HEK293 (cell line): ENCODE measurements at regions not wholly inside any gene's neighbourhood (a gene's known extent, or its start where the extent isn't known, plus 50 kb on each side); places are given as distances from the start of the nearest gene placed in this dataset.

Source experiments
- CTCF ChIP-seq: fragments of 450-650 bp; formaldehyde crosslinking; IDR thresholded peaks from 2 replicates; pipeline ENCODE4 v1.5.1; 2016; ENCODE audit warnings: missing biosample characterization, missing genetic modification characterization
- FEZF1 ChIP-seq: fragments of 450-650 bp; formaldehyde crosslinking; IDR thresholded peaks from 2 replicates; pipeline ENCODE4 v1.5.1; 2016; ENCODE audit warnings: missing biosample characterization, missing genetic modification characterization
- PATZ1 ChIP-seq: fragments of 450-650 bp; formaldehyde crosslinking; IDR thresholded peaks from 2 replicates; pipeline ENCODE4 v1.5.1; 2016; ENCODE audit warnings: missing biosample characterization, missing genetic modification characterization
- ZBTB44 ChIP-seq: fragments of 450-650 bp; IDR thresholded peaks from 2 replicates; pipeline ENCODE4 v1.5.1; 2018; ENCODE audit warnings: missing biosample characterization, mild to moderate bottlenecking, missing genetic modification characterization
- ZNF280D ChIP-seq: fragments of 450-650 bp; formaldehyde crosslinking; IDR thresholded peaks from 2 replicates; pipeline ENCODE4 v1.5.1; 2016; ENCODE audit warnings: missing biosample characterization, missing genetic modification characterization
- ZNF335 ChIP-seq: fragments of 450-650 bp; formaldehyde crosslinking; conservative IDR thresholded peaks from 2 replicates; pipeline ENCODE4 v1.5.1; 2016; ENCODE audit warnings: missing biosample characterization, missing genetic modification characterization
- ZNF530 ChIP-seq: fragments of 450-650 bp; formaldehyde crosslinking; IDR thresholded peaks from 2 replicates; pipeline ENCODE4 v1.5.1; 2016; ENCODE audit warnings: low read depth, missing biosample characterization, missing genetic modification characterization
- ZSCAN5A ChIP-seq: fragments of 450-650 bp; formaldehyde crosslinking; IDR thresholded peaks from 2 replicates; pipeline ENCODE4 v1.5.1; 2016; ENCODE audit warnings: missing biosample characterization, missing genetic modification characterization

GRCh38 chr1:204818998-204819397 lies 51.7 kb upstream of the NFASC start:
- TF ChIP-seq FEZF1 (tag by site-specific recombination), result no peak
- TF ChIP-seq CTCF (tag by site-specific recombination), result no peak
- TF ChIP-seq PATZ1 (tag by site-specific recombination), result no peak
- no peak for TF ChIP-seq ZSCAN5A (tag by site-specific recombination)
- no peak for TF ChIP-seq ZBTB44
- TF ChIP-seq ZNF280D (tag by site-specific recombination), result no peak
- no peak for TF ChIP-seq ZNF530 (tag by site-specific recombination)
- TF ChIP-seq ZNF335 (tag by site-specific recombination), result no peak
